ENCODE measurements at regions not wholly inside any gene's neighbourhood (a gene's known extent, or its start where the extent isn't known, plus 50 kb on each side); places are given as distances from the start of the nearest gene placed in this dataset.

GRCh38 chr3:113117511-113118234 lies 93.7 kb upstream of the BOC start:
- peak overlapping the region; percentile 42 for H3K27ac ChIP-seq (ENCODE audit: low read length)
- H3K9me3 ChIP-seq (ENCODE audit: control insufficient read depth in 2 of 2, low read length in 2 of 2), result no peaks in the 10 kb centered on the region
- H3K9ac ChIP-seq (ENCODE audit: low read length in 2 of 2), result no peak overlapping the region
- H3K36me3 ChIP-seq (ENCODE audit: control insufficient read depth in 2 of 2, insufficient read depth in 2 of 2, low read length in 2 of 2), result no peaks in the 10 kb centered on the region
- H3K4me1 ChIP-seq (ENCODE audit: control insufficient read depth, insufficient read depth, low read length), result peaks cover 6% of the 10 kb centered on the region
- no peaks in the 10 kb centered on the region for H3K27me3 ChIP-seq (ENCODE audit: control insufficient read depth in 1 of 2, insufficient read depth in 2 of 2, low read length in 2 of 2)
- peak overlapping the region in 1 of 2 donors; percentile 2 for H3K4me3 ChIP-seq (ENCODE audit: low read length in 2 of 2)

GRCh38 chr3:113118336-113118735 lies 93.0 kb upstream of the BOC start:
- H3K4me1 ChIP-seq (ENCODE audit: control insufficient read depth, insufficient read depth, low read length), result peaks cover 6% of the 10 kb centered on the region
- no peaks in the 10 kb centered on the region for H3K9me3 ChIP-seq (ENCODE audit: control insufficient read depth in 2 of 2, low read length in 2 of 2)
- no peaks in the 10 kb centered on the region for H3K36me3 ChIP-seq (ENCODE audit: control insufficient read depth in 2 of 2, insufficient read depth in 2 of 2, low read length in 2 of 2)
- peak overlapping the region; percentile 42 for H3K27ac ChIP-seq (ENCODE audit: low read length)
- H3K27me3 ChIP-seq (ENCODE audit: control insufficient read depth in 1 of 2, insufficient read depth in 2 of 2, low read length in 2 of 2), result no peaks in the 10 kb centered on the region
- no peak overlapping the region for H3K9ac ChIP-seq (ENCODE audit: low read length in 2 of 2)
- H3K4me3 ChIP-seq (ENCODE audit: low read length in 2 of 2), result no peak overlapping the region

GRCh38 chr3:113124256-113124830 lies 87.0 kb upstream of the BOC start:
- H3K27me3 ChIP-seq (ENCODE audit: control insufficient read depth in 1 of 2, insufficient read depth in 2 of 2, low read length in 2 of 2), result no peaks in the 10 kb centered on the region
- H3K4me3 ChIP-seq (ENCODE audit: low read length in 2 of 2), result no peak overlapping the region
- H3K4me1 ChIP-seq (ENCODE audit: control insufficient read depth, insufficient read depth, low read length), result no peaks in the 10 kb centered on the region
- H3K9me3 ChIP-seq (ENCODE audit: control insufficient read depth in 2 of 2, low read length in 2 of 2), result no peaks in the 10 kb centered on the region
- no peak overlapping the region for H3K9ac ChIP-seq (ENCODE audit: low read length in 2 of 2)
- H3K27ac ChIP-seq (ENCODE audit: low read length), result no peak overlapping the region
- no peaks in the 10 kb centered on the region for H3K36me3 ChIP-seq (ENCODE audit: control insufficient read depth in 2 of 2, insufficient read depth in 2 of 2, low read length in 2 of 2)

GRCh38 chr3:113125951-113126350 lies 85.4 kb upstream of the BOC start:
- no peaks in the 10 kb centered on the region for H3K36me3 ChIP-seq (ENCODE audit: control insufficient read depth in 2 of 2, insufficient read depth in 2 of 2, low read length in 2 of 2)
- H3K9ac ChIP-seq (ENCODE audit: low read length in 2 of 2), result no peak overlapping the region
- no peaks in the 10 kb centered on the region for H3K4me1 ChIP-seq (ENCODE audit: control insufficient read depth, insufficient read depth, low read length)
- H3K27me3 ChIP-seq (ENCODE audit: control insufficient read depth in 1 of 2, insufficient read depth in 2 of 2, low read length in 2 of 2), result no peaks in the 10 kb centered on the region
- H3K9me3 ChIP-seq (ENCODE audit: control insufficient read depth in 2 of 2, low read length in 2 of 2), result no peaks in the 10 kb centered on the region
- H3K27ac ChIP-seq (ENCODE audit: low read length), result no peak overlapping the region
- no peak overlapping the region for H3K4me3 ChIP-seq (ENCODE audit: low read length in 2 of 2)

- Histone ChIP-seq H3K27ac (ENCODE audit: low read length) (no peak overlapping the region), H3K9me3 (ENCODE audit: control insufficient read depth in 2 of 2, low read length in 2 of 2) (no peaks in the 10 kb centered on the region), H3K36me3 (ENCODE audit: control insufficient read depth in 2 of 2, insufficient read depth in 2 of 2, low read length in 2 of 2) (no peaks in the 10 kb centered on the region)
Measured at GRCh38 chr3:113128386-113129015, 82.9 kb upstream of the BOC start.

GRCh38 chr3:113129168-113129567 lies 82.2 kb upstream of the BOC start:
- Histone ChIP-seq H3K4me3 (ENCODE audit: low read length in 2 of 2) (no peak overlapping the region), H3K27ac (ENCODE audit: low read length) (no peak overlapping the region), H3K9me3 (ENCODE audit: control insufficient read depth in 2 of 2, low read length in 2 of 2) (no peaks in the 10 kb centered on the region), H3K36me3 (ENCODE audit: control insufficient read depth in 2 of 2, insufficient read depth in 2 of 2, low read length in 2 of 2) (no peaks in the 10 kb centered on the region), H3K27me3 (ENCODE audit: control insufficient read depth in 1 of 2, insufficient read depth in 2 of 2, low read length in 2 of 2) (no peaks in the 10 kb centered on the region), H3K9ac (ENCODE audit: low read length in 2 of 2) (no peak overlapping the region), H3K4me1 (ENCODE audit: control insufficient read depth, insufficient read depth, low read length) (peaks cover 2% of the 10 kb centered on the region)

More at GRCh38 chr3:113128386-113129015, 82.9 kb upstream of the BOC start:
- H3K4me3 ChIP-seq (ENCODE audit: low read length in 2 of 2), result no peak overlapping the region
- no peak overlapping the region for H3K9ac ChIP-seq (ENCODE audit: low read length in 2 of 2)
- no peaks in the 10 kb centered on the region for H3K27me3 ChIP-seq (ENCODE audit: control insufficient read depth in 1 of 2, insufficient read depth in 2 of 2, low read length in 2 of 2)
- peaks cover 2% of the 10 kb centered on the region for H3K4me1 ChIP-seq (ENCODE audit: control insufficient read depth, insufficient read depth, low read length)

- H3K36me3 ChIP-seq (ENCODE audit: control insufficient read depth in 2 of 2, insufficient read depth in 2 of 2, low read length in 2 of 2), result no peaks in the 10 kb centered on the region
- no peaks in the 10 kb centered on the region for H3K9me3 ChIP-seq (ENCODE audit: control insufficient read depth in 2 of 2, low read length in 2 of 2)
- no peak overlapping the region for H3K9ac ChIP-seq (ENCODE audit: low read length in 2 of 2)
- H3K27me3 ChIP-seq (ENCODE audit: control insufficient read depth in 1 of 2, insufficient read depth in 2 of 2, low read length in 2 of 2), result no peaks in the 10 kb centered on the region
- peaks cover 2% of the 10 kb centered on the region for H3K4me1 ChIP-seq (ENCODE audit: control insufficient read depth, insufficient read depth, low read length)
- H3K4me3 ChIP-seq (ENCODE audit: low read length in 2 of 2), result no peak overlapping the region
- H3K27ac ChIP-seq (ENCODE audit: low read length), result no peak overlapping the region
Measured at GRCh38 chr3:113132571-113132996, 78.8 kb upstream of the BOC start.

- Histone ChIP-seq H3K4me1 (ENCODE audit: control insufficient read depth, insufficient read depth, low read length) (peaks cover 2% of the 10 kb centered on the region), H3K9ac (ENCODE audit: low read length in 2 of 2) (no peak overlapping the region), H3K4me3 (ENCODE audit: low read length in 2 of 2) (no peak overlapping the region), H3K9me3 (ENCODE audit: control insufficient read depth in 2 of 2, low read length in 2 of 2) (no peaks in the 10 kb centered on the region), H3K27me3 (ENCODE audit: control insufficient read depth in 1 of 2, insufficient read depth in 2 of 2, low read length in 2 of 2) (no peaks in the 10 kb centered on the region), H3K27ac (ENCODE audit: low read length) (no peak overlapping the region), H3K36me3 (ENCODE audit: control insufficient read depth in 2 of 2, insufficient read depth in 2 of 2, low read length in 2 of 2) (no peaks in the 10 kb centered on the region)
Measured at GRCh38 chr3:113133140-113133539, 78.2 kb upstream of the BOC start.

GRCh38 chr3:113136071-113136470 lies 75.3 kb upstream of the BOC start:
- Histone ChIP-seq H3K9me3 (ENCODE audit: control insufficient read depth in 2 of 2, low read length in 2 of 2) (no peaks in the 10 kb centered on the region), H3K36me3 (ENCODE audit: control insufficient read depth in 2 of 2, insufficient read depth in 2 of 2, low read length in 2 of 2) (no peaks in the 10 kb centered on the region), H3K27ac (ENCODE audit: low read length) (no peak overlapping the region), H3K9ac (ENCODE audit: low read length in 2 of 2) (no peak overlapping the region), H3K27me3 (ENCODE audit: control insufficient read depth in 1 of 2, insufficient read depth in 2 of 2, low read length in 2 of 2) (no peaks in the 10 kb centered on the region), H3K4me1 (ENCODE audit: control insufficient read depth, insufficient read depth, low read length) (peaks cover 11% of the 10 kb centered on the region), H3K4me3 (ENCODE audit: low read length in 2 of 2) (no peak overlapping the region)

- no peaks in the 10 kb centered on the region for H3K27me3 ChIP-seq (ENCODE audit: control insufficient read depth in 1 of 2, insufficient read depth in 2 of 2, low read length in 2 of 2)
- no peaks in the 10 kb centered on the region for H3K9me3 ChIP-seq (ENCODE audit: control insufficient read depth in 2 of 2, low read length in 2 of 2)
- no peak overlapping the region for H3K4me3 ChIP-seq (ENCODE audit: low read length in 2 of 2)
- no peaks in the 10 kb centered on the region for H3K36me3 ChIP-seq (ENCODE audit: control insufficient read depth in 2 of 2, insufficient read depth in 2 of 2, low read length in 2 of 2)
- H3K27ac ChIP-seq (ENCODE audit: low read length), result no peak overlapping the region
- no peak overlapping the region for H3K9ac ChIP-seq (ENCODE audit: low read length in 2 of 2)
- peaks cover 11% of the 10 kb centered on the region for H3K4me1 ChIP-seq (ENCODE audit: control insufficient read depth, insufficient read depth, low read length)
Measured at GRCh38 chr3:113136544-113136943, 74.8 kb upstream of the BOC start.

All from stomach smooth muscle (tissue), 2 donors.